Stimulated activated naive CD8-positive, alpha-beta T cell treated with anti-CD3 and anti-CD28 coated beads, Interleukin-15, Interleukin-2, amounts not matched to agents 100 U/mL and 50 U/mL, for 24 hours (primary cell): ENCODE measurements at regions not wholly inside any gene's neighbourhood (a gene's known extent, or its start where the extent isn't known, plus 50 kb on each side); places are given as distances from the start of the nearest gene placed in this dataset.
"Not testable (repeated sequence)": the region's sequence is repeated elsewhere in the genome, so short reads cannot be mapped to it uniquely, and the experiment has no call there.

Source experiments
- ATAC-seq: fragments of 150-1000 bp; cut with Tn5 transposase; one replicate; pipeline ENCODE4 v1.10.0; 2021
- DNase-seq: peaks from one replicate; pipeline ENCODE4 v3.0.0; 2021

DNA sequence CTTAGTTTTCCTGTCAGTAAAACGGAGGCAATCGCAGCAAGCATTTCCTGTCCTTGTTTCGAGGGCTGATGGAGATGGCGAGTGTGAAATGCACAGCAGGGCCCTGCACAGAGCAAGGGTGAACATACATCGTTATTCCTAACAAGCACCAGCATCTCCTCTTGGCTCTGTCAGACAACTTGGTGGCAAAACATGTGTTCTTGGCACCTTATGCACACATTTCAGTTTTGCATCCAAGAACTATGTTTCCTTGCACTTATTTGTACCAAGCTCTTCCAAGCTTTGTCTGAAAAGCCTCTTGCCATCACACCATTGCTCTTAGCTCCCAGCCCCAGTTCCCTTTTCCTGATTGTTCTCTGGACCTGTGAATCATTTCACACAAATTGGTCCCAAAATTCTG, 132.9 kb upstream of the GRB10 start:
- no peak for ATAC-seq
- DNase-seq = no peak

DNA sequence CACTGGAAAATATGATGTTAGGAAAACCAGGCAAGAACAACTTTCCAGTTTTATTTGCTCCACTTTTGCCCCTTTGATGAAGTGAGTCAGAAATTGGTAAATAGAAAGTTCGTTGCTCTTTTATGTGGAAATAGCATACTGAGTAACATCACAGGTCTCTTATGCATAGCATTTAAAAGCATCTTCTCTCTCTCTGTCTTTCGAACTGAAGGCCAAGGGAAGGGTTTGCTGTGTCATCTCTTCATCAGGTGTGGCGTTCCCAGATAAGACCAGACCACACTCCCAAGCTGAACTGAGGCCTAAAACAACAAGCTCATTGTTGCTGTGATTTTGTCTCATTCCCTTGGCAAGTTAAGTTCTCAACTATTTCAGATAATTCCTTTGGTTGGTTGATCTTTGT, 131.8 kb upstream of the GRB10 start:
- DNase-seq (no peak), ATAC-seq (no peak)

DNA sequence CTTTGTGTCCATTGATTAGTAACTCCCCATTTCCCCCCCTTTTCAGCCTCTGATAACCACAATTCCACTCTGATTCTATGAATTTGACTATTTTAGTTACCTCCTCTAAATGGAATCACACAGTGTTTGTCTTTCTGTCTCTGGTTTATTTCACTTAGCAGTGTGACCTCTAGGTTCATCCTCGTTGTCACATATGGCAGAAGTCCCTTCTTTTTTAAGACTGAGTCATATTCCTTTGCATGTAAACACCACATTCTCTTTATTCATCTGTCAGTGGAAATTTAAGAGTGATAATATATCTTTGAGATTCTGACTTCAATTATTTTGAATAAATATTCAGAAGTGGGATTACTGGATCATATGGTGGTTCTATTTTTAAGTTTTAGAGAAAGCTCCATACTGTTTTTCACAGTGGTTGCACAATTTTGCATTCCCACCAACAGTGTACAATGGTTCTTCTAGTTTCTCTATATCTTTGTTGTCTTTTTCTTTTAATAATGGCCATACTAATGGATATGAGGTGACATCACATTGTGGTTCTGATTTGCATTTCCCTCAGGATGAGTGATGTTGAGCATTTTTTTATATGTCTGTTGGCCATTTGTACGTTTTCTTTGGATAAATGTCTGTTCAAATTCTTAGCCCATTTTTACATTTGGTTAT, 126.1 kb upstream of the GRB10 start:
- DNase-seq = no peak
- no peak for ATAC-seq

DNA sequence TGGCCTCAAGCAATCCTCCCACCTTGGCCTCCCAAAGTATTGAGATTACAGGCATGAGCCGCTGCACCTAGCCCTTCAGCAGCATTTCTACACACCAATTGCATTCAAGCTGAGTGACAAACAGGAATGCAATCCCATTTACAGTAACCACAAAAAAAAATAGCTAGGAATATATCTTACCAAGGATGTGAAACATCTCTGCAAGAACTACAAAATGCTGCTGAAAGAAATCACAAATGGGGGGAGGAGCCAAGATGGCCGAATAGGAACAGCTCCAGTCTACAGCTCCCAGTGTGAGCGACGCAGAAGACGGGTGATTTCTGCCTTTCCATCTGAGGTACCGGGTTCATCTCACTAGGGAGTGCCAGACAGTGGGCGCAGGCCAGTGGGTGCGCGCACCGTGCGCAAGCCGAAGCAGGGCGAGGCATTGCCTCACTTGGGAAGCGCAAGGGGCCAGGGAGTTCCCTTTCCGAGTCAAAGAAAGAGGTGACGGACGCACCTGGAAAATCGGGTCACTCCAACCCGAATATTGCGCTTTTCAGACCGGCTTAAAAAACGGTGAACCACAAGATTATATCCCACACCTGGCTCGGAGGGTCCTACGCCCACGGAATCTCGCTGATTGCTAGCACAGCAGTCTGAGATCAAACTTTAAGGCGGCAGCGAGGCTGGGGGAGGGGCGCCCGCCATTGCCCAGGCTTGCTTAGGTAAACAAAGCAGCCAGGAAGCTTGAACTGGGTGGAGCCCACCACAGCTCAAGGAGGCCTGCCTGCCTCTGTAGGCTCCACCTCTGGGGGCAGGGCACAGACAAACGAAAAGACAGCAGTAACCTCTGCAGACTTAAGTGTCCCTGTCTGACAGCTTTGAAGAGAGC, 116.1 kb upstream of the GRB10 start:
- ATAC-seq, DNase-seq: not testable (repeated sequence)

DNA sequence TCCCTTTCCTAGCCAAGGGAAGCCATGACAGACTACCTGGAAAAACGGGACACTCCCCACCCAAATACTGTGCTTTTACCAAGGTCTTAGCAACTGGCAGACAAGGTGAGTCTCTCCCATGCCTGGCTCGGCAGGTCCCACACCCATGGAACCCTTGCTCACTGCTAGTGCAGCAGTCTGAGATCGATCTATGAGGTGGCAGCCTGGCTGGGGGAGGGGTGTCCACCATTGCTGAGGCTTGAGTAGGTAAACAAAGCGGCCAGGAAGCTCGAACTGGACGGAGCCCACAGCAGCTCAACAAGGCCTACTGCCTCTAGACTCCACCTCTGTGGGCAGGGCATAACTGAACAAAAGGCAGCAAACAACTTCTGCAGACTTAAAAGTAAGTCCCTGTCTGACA, 104.4 kb upstream of the GRB10 start:
- ATAC-seq, DNase-seq: not testable (repeated sequence)

DNA sequence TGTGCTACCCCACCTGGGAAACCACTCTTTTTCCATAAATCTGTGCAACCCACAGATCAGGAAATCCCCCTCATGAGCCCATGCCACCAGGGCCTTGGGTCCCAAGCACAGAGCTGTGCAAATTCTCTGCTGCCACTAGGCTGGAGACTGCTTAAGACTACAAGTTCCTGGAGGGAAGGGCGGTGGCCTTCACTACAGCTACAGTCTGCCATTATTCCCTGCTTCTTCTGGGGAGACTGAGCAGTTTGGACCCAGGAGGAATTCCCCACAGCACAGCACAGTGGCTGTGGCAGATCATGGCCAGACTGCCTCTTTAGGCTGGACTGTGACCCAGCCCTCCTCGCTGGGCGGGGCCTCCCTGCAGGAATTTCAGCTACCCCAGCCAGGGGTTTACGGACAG, 89.7 kb upstream of the GRB10 start:
- DNase-seq = no peak
- no peak for ATAC-seq

DNA sequence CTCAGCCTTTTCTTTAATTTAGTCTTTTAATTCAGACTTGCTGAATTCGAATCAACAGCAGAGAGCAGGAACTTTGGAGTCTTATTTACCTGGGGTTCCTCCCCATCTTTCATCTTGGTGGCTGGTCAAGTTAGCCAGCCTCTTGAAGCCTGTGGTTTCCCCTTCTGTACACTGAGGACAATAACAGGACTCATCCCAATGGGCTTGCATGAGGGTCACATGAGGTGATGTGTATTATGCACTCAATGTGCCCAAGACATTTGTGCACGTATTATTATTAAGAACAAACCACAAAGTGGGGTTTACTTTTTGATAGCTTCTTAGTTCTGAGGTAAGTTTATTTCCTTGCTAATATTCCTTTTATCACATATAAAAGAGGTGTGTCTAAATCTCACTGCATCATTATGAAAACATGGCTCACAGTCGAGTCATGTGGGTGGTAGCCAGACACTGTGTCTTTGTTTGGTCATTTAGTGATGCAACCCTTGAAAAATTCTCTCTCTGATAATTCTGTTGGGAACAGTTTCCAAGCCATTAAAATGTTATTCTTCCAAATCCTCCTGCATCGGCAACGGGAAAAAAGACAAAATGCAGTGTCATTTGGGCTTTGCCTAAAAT, 86.5 kb upstream of the GRB10 start:
- no peak for ATAC-seq
- no peak for DNase-seq

DNA sequence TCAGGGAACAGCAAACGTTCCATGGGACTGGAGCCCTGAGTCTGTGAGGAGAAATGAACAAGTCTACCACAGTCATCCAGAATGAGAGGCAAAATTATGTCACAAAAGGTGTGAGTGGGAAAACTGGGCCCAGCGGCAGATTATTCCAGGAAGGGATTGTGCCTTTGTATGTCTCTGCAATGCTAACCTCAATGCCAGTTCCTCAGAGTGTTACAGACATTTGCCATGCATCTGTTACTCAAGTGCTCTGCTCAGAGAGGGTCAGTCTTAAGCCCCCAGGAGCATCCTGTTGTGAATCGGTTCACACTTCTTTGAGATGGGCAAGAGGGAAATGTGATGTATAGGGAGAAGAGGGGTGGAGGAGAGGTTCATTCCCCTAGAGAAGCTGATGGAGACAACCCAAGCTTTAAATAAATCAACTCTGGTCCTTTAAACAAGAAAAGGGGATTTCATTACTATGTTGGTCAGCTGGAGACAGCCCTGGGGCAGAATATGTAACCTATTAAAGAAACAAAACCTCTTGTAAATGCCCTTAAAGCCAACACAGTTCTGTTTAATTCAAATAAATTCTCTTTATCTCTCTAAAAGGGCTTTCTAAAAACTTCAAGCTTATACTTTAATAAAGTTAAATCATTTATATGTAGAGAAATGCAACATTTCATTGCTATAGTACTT, 85.9 kb upstream of the GRB10 start:
- no peak for ATAC-seq
- DNase-seq = no peak

DNA sequence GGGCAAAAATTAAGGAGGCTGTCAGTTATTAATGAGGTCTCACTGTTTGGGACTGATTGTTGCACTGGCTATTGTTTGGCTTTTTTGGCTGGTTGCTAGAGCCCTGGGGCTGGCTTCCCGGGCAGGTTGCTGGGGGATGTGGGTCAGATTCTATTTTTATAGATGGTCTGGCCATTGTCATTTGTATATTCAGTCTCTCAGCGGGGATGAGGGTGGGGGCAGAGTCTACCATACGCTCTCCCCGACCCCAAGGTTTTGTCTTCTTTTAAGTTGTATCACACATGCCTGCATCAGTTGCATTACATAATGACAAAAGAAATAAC, 84.3 kb upstream of the GRB10 start:
- no peak for DNase-seq
- no peak for ATAC-seq

DNA sequence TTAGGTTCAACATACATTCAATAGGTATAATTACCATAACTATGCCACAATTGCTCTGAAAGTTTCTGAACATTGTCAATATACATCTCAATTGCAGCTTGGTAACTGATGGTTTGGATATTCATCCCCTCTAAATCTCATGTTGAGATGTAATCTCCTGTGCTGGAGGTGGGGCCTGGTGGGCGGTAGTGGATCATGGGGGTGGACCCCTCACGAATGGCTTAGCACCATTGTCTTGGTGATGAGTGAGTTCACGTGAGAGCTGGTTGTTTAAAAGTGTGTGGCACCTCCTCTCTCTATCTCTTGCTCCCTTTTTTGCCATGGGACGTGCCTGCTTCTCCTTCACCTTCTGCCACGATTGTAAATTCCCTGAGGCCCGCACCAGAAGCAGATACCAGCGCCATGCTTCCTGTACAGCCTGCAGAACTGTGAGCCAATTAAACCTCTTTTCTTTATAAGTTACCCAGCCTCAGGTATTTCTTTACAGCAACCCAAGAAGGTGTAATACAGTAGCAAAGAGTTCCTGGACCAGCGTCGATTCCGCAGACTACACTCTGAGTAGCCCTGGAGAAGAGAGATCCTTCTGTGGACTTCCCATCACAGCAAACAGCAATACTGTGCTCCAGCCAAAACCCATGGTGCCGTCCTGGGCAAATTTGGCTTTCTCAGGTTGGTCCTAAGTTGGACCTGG, 83.8 kb upstream of the GRB10 start:
- ATAC-seq (no peak), DNase-seq (no peak)

DNA sequence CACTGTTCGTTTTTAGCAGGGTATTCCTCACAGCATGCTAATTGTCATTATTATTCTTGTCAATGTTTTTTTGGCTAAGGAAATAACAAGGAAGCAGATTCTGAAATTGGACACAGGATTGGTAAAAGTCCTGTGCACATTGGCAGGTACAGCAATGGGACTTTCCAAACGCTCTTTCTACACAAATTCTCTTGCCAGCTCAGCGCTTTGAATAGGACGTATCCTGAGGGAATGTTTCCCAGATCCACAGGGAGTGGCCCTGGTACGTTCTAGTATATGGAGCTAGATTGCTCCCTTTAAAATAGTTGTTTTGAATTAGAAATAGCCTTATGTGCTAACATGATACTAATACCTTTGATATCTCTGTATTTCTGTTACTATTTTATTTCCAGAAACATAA, 82.8 kb upstream of the GRB10 start:
- no peak for ATAC-seq
- no peak for DNase-seq

DNA sequence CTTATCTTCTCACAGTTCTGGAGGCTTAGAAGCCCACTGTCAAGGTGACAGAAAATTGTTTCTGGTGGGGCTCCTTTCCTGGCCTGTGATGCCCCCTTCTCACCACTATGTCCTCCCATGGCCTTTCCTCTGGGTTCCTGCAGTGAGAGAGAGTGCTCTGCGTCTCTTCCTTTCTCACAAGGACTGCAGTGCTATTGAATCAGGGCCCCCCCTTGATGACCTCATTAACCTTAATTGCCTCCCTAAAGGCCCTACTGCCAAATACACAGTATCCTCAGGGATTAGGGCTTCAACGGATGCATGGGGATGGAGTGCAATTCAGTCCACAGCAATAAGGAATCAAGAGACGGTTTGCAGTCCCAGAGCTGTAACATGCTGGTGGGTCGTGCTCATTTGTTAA, 82.0 kb upstream of the GRB10 start:
- DNase-seq = no peak
- ATAC-seq = no peak

DNA sequence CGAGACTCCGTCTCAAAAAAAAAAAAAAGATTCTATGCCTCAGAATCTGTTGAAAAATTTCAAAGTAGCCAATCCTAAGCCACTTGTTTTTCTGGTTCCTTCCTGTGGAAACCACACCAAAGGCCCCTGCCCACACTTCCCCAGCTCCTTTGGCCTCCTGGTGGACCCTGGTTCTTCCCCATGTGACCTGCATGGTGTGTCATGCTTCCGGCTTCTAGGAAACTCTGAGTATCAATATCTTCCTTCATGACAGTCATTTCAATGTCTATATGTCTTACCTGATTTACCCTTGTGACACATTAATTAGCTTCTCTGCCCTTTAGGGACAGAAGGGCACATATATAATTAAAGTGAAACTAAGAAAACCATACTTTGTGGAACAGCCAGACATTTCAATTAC, 80.4 kb upstream of the GRB10 start:
- ATAC-seq (no peak), DNase-seq (no peak)

DNA sequence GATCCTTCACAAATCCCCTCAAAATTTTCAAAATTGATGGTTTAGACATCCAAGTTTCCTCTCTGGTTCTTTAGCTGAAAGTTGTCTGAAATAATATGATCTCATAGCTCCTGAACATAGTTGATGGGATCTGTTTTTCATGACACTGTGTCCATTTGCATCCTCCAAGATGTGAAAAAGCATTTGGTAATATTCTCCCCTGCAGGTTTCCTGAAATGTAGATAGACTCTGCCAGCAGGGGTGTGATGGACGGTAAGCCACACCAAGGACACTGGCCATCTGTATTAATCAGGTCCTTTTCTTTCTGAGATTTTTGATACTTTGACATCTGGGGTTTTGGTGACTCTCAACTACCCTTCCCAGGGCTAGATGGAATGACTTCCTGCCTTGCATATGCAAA, 79.6 kb upstream of the GRB10 start:
- no peak for DNase-seq

DNA sequence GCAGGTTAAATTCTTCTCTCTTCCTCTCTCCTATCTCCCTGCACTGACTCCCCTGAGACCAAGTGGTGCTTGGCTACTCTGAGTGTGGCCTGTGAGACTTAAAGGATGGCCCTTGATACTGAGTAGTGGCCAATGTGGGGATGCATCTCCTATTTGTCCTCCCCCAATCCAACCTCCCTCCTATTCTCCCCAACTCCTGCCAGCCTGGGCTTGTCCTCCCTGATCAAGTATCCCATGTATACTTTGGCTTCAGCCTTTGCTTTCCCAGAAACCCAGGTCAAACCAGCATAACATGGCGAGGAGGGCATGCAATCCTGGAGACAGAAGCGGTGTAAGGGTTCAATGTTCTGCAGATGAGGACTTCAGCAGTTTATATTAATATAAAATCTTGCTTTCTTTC, 77.9 kb upstream of the GRB10 start:
- no peak for DNase-seq
- no peak for ATAC-seq

More for the DNA sequence above, 79.6 kb upstream of the GRB10 start:
- ATAC-seq = no peak

DNA sequence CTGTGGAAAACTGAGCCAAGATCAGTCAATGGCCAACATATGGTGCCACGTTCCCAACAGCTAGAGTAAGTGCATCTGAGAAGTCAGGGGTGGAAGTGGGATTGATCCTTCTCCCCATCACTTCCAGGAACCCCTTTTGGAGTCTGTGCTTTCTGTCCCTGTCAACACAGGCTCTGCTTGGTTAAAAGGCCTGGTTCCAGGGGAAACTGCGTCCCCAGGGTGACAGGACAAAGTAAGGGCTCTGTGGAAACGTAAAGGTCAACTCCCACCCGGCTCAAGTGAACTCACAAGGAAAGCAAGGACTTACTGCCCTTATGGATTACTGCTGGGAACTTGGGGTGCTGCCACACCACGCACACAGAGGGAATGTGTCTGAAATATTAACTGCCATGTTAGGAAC, 77.5 kb upstream of the GRB10 start:
- ATAC-seq = no peak
- no peak for DNase-seq

DNA sequence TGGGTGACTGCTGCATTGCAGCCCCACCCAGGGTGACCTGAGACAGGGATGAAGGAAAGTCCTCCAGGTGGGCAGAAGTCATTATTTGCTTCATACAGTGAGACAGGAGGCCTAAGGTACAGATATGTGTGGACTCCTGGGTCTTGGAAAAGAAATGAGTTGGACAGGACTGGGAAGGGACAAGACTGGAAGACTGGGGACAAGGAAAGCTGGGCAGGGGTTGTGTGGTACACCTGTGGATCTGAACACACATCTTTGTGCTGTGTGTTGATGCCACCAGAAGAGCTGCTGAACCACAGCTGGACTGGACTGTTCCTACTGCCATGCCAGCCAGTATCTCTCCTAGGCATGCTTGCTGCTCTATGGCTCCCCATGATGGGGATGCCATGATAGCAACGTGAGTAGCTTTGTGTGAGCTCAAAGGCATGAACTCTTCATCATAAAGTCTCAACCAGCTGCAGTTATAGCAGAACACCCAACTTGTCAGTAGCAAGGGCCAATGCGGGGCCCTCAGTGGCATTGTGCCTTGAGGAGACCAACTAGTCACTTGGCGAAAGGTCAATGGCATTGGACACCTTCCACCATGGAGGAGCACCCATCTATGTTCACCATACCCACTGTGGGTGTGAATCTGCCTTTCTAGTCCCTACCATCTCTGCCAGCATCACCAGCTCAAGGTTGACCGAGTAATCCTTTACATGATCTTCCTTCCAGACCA, 76.0 kb upstream of the GRB10 start:
- DNase-seq = no peak
- no peak for ATAC-seq

DNA sequence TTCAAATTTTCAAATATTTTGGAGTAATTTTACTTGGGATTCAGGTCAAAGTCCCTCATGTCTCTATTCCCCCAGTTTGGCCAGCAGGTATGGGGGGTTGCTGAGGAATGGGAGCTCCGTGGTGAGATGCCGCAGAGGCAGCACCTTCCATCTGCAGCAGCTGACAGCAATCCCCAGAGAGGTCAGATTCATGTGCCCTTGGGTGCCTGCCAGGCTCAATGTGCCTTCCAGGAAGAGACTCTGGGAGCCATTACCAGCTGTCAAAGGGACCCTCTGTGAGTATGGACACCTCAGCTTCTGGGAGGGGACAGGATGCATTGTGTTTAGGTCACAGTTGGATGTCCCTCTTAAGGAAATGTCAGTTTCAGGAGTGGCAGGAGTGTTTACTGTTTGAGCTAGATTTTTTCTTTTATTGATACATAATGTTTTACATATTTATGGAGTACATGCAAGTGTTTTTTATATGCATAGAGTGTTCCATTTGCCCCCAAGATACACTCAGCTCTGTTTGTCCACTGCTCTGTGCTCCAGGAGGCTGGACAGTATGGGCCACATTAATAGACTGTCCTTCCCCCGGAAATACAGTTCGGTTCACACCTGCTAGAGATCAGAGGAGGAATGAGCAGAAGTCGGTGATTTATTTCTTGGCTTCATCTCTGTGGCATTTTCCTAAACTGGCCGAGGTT, 75.3 kb upstream of the GRB10 start:
- no peak for ATAC-seq
- no peak for DNase-seq

DNA sequence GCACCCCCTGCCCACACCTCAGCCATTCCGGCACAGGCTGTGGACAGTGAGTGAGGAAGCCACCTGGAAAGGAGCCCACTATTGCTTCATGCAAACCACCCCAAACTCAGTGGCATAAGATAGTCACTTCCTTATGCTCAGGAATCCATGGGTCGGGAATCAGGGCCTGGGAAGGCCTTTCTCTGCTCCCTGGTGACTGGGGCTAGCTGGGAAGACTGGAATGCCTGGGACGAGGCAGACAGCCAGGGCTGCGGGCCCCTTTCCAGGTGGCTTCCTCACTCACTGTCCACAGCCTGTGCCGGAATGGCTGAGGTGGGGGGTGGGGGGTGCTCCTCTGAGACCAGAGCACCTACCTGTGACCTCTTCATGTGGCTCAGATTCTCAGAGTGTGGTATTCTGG, 74.1 kb upstream of the GRB10 start:
- ATAC-seq = no peak
- DNase-seq = no peak

DNA sequence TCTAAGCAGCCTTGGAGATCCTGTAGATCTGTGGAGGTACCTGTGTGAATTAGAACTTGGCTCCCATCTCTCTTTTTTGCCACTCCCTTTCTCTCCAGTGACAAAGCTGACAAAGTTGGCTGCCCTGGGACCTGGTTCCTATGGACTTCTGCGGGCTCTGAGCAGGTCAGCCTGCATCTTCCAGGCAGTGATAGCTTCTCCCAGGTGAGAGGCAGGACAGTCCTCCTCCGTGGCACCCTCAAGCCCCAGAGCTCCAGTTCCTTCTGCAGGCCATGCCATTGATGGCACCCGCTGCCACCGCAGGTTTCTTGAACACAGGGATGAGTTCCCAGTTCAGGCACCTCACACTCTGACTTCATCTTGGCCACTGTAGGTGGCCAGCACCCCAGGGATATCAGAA, 73.5 kb upstream of the GRB10 start:
- ATAC-seq (no peak), DNase-seq (no peak)

DNA sequence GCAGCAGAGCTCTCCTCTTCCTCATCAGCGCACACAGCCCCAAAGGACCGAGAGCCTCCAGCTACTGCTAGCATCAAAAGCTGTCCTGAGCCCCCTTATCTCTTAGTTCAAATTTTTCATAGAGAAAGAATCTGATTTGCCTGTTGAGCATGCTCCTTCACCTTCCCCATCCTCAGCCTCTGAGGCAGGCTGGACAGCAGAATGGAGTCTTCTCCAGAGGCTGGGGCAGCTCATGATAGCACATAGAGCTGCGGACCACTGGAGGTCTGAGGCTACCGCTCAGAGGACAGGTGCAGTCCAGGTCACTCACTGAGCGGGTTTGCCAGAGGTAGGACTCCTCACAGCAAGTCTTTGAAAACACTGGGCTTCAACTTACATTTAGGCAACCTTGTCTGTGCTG, 72.8 kb upstream of the GRB10 start:
- DNase-seq (no peak), ATAC-seq (no peak)
